HEK293T (cell line): ENCODE measurements at regions not wholly inside any gene's neighbourhood (a gene's known extent, or its start where the extent isn't known, plus 50 kb on each side); places are given as distances from the start of the nearest gene placed in this dataset.

Source experiments
- BHLHE40 ChIP-seq: fragments of 450-650 bp; IDR thresholded peaks from 2 replicates; pipeline ENCODE4 v1.6.1; 2016; ENCODE audit warnings: mild to moderate bottlenecking, moderate library complexity, borderline replicate concordance
- CTBP1 ChIP-seq: fragments of 450-650 bp; IDR thresholded peaks from 2 replicates; pipeline ENCODE4 v1.6.1; 2016; ENCODE audit warnings: borderline replicate concordance
- ELF4 ChIP-seq: fragments of 450-650 bp; IDR thresholded peaks from 2 replicates; pipeline ENCODE4 v1.6.1; 2017; ENCODE audit warnings: antibody characterized with exemption
- FOXA1 ChIP-seq: fragments of 450-650 bp; IDR thresholded peaks from 2 replicates; pipeline ENCODE4 v1.6.1; 2016; ENCODE audit warnings: mild to moderate bottlenecking
- FOXM1 ChIP-seq: fragments of 450-650 bp; IDR thresholded peaks from 2 replicates; pipeline ENCODE4 v1.6.1; 2017; ENCODE audit warnings: mild to moderate bottlenecking, borderline replicate concordance
- SP1 ChIP-seq: fragments of 450-650 bp; IDR thresholded peaks from 2 replicates; pipeline ENCODE4 v1.6.1; 2017
- SUZ12 ChIP-seq: fragments of 450-650 bp; IDR thresholded peaks from 2 replicates; pipeline ENCODE4 v1.6.1; 2016; ENCODE audit warnings: mild to moderate bottlenecking
- TF ChIP-seq, protein P1 (sequence below): fragments of 450-650 bp; IDR thresholded peaks from 2 replicates; pipeline ENCODE4 v1.6.1; 2016

DNA sequence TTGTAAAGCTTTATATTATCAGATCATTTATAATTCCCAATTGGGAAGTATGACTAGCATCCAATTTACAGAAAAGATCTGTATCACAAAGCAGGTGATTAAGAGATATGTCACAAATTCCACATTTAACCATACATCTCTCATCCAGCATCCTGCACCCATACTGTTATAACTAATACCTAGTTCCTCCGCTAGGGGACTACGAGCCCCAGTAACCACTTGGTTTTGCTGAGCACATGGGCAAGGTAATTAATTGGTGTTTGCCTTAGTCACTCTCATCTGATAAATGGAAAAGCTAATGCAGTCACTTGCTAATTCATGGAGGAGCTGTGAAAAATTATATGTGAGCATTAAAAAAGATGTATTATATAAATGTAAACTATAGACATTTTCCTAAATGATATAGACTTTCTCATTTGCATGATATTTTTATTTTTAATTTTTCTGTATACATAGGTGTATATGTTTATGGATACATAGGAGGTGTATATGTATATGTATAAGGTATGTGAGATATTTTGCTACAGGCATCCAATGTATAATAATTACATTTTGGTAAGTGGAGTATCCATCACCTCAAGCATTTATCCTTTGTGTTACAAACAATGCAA, 1031.8 kb downstream of the GALC start:
- TF ChIP-seq BHLHE40 (no peak), FOXA1 (no peak), SP1 (no peak), SUZ12 (no peak), FOXM1 (no peak), ELF4 (no peak), CTBP1 (no peak)
- TF ChIP-seq, protein P1, sequence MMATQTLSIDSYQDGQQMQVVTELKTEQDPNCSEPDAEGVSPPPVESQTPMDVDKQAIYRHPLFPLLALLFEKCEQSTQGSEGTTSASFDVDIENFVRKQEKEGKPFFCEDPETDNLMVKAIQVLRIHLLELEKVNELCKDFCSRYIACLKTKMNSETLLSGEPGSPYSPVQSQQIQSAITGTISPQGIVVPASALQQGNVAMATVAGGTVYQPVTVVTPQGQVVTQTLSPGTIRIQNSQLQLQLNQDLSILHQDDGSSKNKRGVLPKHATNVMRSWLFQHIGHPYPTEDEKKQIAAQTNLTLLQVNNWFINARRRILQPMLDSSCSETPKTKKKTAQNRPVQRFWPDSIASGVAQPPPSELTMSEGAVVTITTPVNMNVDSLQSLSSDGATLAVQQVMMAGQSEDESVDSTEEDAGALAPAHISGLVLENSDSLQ, result no peak
